ENCODE measurements at regions not wholly inside any gene's neighbourhood (a gene's known extent, or its start where the extent isn't known, plus 50 kb on each side); places are given as distances from the start of the nearest gene placed in this dataset.

DNA sequence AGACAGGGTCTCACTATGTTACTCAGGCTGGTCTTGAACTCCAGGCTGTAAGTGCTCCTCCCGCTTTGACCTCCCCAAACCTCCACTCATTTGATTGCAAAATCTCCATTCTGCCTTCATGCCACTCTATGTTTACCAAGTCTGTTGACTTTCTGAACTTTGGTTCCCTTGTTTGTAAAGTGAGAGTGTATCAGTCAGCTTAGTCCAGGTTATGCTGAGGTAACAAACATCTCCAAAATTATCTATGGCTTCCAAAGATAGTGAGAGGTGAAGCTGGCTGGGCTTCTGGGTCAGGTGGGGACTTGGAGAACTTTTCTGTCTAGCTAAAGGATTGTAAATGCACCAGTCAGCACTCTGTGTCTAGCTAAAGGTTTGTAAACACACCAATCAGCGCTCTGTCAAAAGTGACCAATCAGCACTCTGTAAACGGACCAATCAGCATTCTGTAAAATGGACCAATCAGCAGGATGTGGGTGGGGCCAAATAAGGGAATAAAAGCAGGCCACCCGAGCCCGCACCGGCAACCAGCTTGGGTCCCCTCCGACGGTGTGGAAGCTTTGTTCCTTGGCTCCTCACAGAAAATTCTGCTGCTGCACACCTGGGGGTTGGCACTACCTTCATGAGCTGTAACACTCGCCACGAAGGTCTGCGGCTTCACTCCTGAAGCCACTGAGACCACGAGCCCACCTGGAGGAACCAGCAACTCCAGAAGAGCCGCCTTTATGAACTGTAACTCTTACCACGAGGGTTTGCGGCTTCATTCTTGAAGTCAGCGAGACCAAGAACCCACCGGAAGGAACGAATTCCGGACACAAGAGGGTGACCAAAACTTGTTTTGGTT, 109.3 kb downstream of the MIAT start:
- H3K36me3 ChIP-seq (replicated peaks in 1 of 2), result no peaks in the 10 kb centered on the region
- intact Hi-C loops (cut with DNase I), result no loop called here
- no peak for DNase-seq

DNA sequence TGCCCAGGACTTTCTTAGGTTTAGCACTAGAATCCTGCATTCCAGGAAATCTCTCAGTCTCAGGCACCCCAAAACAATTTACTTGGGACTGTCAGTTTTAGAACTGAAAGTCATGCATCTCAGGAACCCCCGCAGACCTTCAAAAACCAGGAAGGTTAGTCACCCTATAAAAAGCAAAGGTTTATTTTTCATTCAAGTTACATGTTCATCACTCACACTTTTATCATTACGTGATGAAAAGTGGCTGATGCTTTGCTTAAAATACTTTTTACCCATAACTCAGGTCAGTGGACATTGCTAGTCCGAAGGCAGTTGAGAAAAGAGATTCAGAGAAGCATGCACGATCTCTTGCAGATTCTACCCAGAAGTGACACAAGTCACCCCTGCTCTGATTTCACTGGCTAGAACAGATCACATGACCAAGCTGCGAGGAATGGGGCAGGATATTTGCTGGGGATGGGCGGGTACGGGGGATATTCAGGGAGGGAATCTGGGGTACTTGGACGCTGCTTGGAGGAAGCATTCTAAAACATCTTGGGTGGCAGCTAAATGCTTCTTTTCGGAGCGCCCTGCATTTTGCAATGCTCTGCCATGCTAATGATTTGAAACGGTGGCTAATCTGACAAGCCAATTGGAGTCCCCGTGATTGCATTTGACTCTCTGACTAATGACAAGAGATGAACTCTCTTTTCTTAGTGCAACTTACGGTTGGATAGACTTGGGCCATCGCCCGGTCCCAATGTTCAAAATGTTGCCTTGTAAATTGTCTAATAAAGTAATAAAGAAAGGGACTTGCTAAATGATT, 110.2 kb downstream of the MIAT start:
- Histone ChIP-seq H3K9me3 (replicated peaks in 1 of 3) (no peaks in the 10 kb centered on the region), H3K4me1 (replicated peaks in 1 of 2) (peaks cover 7 to 10% of the 10 kb centered on the region in 2 donors), H3K4me3 (no peak overlapping the region), H3K27ac (no peak overlapping the region), H3K36me3 (replicated peaks in 1 of 2) (no peaks in the 10 kb centered on the region), H3K27me3 (no peaks in the 10 kb centered on the region)
- DNase-seq, result no peak
- WGBS, 4 donors, result 90 to 95% (median 93%) methylated on average over 15 of the region's 15 CpGs
- TF ChIP-seq POLR2A (IDR thresholded peaks at IDR 0.05), result no peak
- TF ChIP-seq, protein P1, sequence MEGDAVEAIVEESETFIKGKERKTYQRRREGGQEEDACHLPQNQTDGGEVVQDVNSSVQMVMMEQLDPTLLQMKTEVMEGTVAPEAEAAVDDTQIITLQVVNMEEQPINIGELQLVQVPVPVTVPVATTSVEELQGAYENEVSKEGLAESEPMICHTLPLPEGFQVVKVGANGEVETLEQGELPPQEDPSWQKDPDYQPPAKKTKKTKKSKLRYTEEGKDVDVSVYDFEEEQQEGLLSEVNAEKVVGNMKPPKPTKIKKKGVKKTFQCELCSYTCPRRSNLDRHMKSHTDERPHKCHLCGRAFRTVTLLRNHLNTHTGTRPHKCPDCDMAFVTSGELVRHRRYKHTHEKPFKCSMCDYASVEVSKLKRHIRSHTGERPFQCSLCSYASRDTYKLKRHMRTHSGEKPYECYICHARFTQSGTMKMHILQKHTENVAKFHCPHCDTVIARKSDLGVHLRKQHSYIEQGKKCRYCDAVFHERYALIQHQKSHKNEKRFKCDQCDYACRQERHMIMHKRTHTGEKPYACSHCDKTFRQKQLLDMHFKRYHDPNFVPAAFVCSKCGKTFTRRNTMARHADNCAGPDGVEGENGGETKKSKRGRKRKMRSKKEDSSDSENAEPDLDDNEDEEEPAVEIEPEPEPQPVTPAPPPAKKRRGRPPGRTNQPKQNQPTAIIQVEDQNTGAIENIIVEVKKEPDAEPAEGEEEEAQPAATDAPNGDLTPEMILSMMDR (IDR thresholded peaks at IDR 0.05), result no peak
- intact Hi-C loops (cut with DNase I), result no loop called here

More for the DNA sequence above, 109.3 kb downstream of the MIAT start:
- Histone ChIP-seq H3K27ac (no peak overlapping the region), H3K4me1 (replicated peaks in 1 of 2) (peaks cover 7 to 10% of the 10 kb centered on the region in 2 donors), H3K4me3 (no peak overlapping the region), H3K27me3 (no peaks in the 10 kb centered on the region), H3K9me3 (replicated peaks in 1 of 3) (no peaks in the 10 kb centered on the region)
- WGBS, 4 donors, result 91 to 97% (median 95%) methylated on average over 14 to 19 of the region's 19 CpGs
- TF ChIP-seq POLR2A (IDR thresholded peaks at IDR 0.05), result no peak
- TF ChIP-seq, protein P1 (IDR thresholded peaks at IDR 0.05), result no peak

DNA sequence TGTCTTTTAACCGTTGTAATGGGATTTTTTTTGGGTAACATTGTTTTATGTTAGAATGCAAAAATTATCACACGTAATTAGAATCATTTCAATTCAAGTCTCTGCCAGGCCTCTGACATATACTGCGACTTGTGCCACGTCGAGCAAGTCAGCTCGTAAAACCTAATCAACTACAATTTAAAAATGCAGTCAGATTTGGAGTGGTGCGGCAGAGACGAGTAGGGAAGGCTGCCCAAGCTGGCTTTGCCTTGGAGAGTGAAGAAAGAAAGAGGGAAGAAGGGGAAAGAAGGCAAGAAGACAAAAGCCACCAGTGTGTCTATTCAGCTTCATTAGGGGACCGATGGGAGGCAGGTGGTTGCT, 110.7 kb downstream of the MIAT start:
- 94 to 97% (median 95%) methylated on average over 9 of the region's 9 CpGs for WGBS, 4 donors
- Histone ChIP-seq H3K27me3 (no peaks in the 10 kb centered on the region), H3K4me3 (no peak overlapping the region), H3K9me3 (replicated peaks in 1 of 3) (no peaks in the 10 kb centered on the region), H3K27ac (no peak overlapping the region), H3K4me1 (replicated peaks in 1 of 2) (peaks cover 7 to 10% of the 10 kb centered on the region in 2 donors), H3K36me3 (replicated peaks in 1 of 2) (no peaks in the 10 kb centered on the region)
- DNase-seq, result no peak
- TF ChIP-seq, protein P1 (IDR thresholded peaks at IDR 0.05), result no peak
- TF ChIP-seq POLR2A (IDR thresholded peaks at IDR 0.05), result no peak
- intact Hi-C loops (cut with DNase I), result no loop called here

DNA sequence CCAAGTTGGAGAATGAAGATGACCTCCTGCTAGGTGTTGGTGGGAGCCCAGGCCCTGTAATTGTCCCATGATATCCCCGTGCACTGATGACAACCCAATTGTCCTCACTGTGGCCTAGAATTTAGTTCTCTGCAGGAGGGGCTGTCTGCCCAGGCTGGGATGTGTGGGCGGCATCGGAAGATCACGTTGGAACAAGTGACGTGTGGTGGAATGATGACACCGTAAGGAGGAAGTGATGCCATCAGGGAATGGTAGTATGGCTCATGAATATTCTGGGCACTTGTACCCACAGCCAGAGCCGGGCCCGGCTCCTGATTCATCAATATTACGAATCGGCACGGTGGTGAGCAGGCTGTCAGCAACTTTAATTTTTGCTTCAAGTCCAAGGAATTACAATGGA, 111.6 kb downstream of the MIAT start:
- Histone ChIP-seq H3K4me3 (no peak overlapping the region), H3K4me1 (replicated peaks in 1 of 2) (peaks cover 7 to 10% of the 10 kb centered on the region in 2 donors), H3K27ac (no peak overlapping the region), H3K36me3 (replicated peaks in 1 of 2) (no peaks in the 10 kb centered on the region), H3K9me3 (replicated peaks in 1 of 3) (no peaks in the 10 kb centered on the region), H3K27me3 (no peaks in the 10 kb centered on the region)
- 91 to 92% (median 91%) methylated on average over 11 of the region's 11 CpGs for WGBS, 4 donors
- intact Hi-C loops (cut with DNase I), result no loop called here
- DNase-seq, result no peak
- TF ChIP-seq POLR2A (IDR thresholded peaks at IDR 0.05), result no peak
- TF ChIP-seq, protein P1 (IDR thresholded peaks at IDR 0.05), result no peak

Measured in adrenal gland (tissue), 9 donors.